ENCODE measurements at regions not wholly inside any gene's neighbourhood (a gene's known extent, or its start where the extent isn't known, plus 50 kb on each side); places are given as distances from the start of the nearest gene placed in this dataset.

DNA sequence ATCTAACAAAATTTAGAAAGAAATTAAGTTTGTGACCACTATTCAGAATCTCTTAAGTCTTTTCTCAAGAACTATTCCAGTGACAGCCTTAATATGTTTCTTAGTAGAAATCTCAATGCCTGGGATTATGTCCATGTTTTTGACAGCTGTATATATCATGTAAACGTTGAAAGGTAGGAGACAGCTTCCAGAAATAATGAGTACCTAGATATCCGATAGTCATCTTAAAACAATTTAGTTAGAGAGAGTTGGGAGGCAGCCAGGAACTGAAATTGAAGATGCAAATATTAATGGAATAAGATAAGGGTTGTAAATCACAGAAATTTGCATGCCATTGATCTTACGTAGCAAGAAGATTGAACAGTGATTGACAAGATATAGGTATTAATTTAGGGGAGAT is 955.2 kb downstream of the JRKL start:
- H3K36me3 ChIP-seq, result no peaks in the 10 kb centered on the region
- no peaks in the 10 kb centered on the region for H3K27me3 ChIP-seq
- no peaks in the 10 kb centered on the region for H3K4me1 ChIP-seq
- DNase-seq, result peak; percentile 32
- H3K4me3 ChIP-seq (ENCODE audit: low read depth, low read length), result no peak overlapping the region
- TF ChIP-seq, protein P1, sequence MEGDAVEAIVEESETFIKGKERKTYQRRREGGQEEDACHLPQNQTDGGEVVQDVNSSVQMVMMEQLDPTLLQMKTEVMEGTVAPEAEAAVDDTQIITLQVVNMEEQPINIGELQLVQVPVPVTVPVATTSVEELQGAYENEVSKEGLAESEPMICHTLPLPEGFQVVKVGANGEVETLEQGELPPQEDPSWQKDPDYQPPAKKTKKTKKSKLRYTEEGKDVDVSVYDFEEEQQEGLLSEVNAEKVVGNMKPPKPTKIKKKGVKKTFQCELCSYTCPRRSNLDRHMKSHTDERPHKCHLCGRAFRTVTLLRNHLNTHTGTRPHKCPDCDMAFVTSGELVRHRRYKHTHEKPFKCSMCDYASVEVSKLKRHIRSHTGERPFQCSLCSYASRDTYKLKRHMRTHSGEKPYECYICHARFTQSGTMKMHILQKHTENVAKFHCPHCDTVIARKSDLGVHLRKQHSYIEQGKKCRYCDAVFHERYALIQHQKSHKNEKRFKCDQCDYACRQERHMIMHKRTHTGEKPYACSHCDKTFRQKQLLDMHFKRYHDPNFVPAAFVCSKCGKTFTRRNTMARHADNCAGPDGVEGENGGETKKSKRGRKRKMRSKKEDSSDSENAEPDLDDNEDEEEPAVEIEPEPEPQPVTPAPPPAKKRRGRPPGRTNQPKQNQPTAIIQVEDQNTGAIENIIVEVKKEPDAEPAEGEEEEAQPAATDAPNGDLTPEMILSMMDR (IDR thresholded peaks at IDR 0.05; ENCODE audit: low read depth, low read length), result no peak
- H3K9me3 ChIP-seq, result no peaks in the 10 kb centered on the region

DNA sequence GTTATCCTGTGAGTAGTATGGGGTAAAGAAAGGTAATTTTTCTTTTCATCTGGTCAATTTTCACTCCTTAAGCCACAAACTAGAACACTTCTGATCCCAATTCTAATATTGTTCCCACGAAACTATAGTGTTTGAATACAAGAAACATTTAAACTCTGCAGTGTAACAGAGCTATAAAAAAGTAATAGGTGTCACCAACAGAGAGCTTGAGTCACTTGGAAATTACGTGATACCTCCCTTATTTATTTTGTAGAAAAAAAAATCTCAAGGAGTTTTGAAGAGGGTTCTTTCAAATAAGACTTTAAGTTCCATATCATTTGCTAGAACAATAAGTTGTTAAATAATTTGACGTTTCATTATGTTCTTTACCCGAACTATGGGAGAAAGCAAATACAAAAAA is 959.4 kb downstream of the JRKL start:
- no peak for DNase-seq
- H3K36me3 ChIP-seq, result no peaks in the 10 kb centered on the region
- no peaks in the 10 kb centered on the region for H3K4me1 ChIP-seq
- TF ChIP-seq, protein P1 (IDR thresholded peaks at IDR 0.05; ENCODE audit: low read depth, low read length), result no peak
- H3K9me3 ChIP-seq, result no peaks in the 10 kb centered on the region
- H3K4me3 ChIP-seq (ENCODE audit: low read depth, low read length), result no peak overlapping the region
- no peaks in the 10 kb centered on the region for H3K27me3 ChIP-seq

DNA sequence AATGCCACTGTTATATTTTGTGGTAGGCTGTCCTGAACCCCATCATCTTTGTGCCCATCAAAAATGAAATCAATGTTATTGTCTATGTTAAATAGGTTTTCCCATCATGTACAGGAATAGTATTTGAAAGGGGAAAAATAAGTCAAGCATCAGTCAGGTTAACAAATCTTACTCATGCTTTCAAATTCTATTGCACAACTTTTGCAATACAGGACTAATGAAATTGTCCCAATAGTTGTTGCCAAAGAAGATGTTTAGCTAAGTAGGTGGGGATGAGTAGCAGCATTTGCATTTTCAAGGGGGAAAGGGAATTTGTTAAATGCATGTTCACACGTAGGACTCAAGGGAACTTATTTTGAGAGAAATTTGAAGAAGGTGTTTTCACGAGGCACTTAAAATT is 962.1 kb downstream of the JRKL start:
- no peaks in the 10 kb centered on the region for H3K36me3 ChIP-seq
- H3K9me3 ChIP-seq, result no peaks in the 10 kb centered on the region
- DNase-seq, result no peak
- no peaks in the 10 kb centered on the region for H3K27me3 ChIP-seq
- H3K4me3 ChIP-seq (ENCODE audit: low read depth, low read length), result no peak overlapping the region
- TF ChIP-seq, protein P1 (IDR thresholded peaks at IDR 0.05; ENCODE audit: low read depth, low read length), result no peak
- no peaks in the 10 kb centered on the region for H3K4me1 ChIP-seq

DNA sequence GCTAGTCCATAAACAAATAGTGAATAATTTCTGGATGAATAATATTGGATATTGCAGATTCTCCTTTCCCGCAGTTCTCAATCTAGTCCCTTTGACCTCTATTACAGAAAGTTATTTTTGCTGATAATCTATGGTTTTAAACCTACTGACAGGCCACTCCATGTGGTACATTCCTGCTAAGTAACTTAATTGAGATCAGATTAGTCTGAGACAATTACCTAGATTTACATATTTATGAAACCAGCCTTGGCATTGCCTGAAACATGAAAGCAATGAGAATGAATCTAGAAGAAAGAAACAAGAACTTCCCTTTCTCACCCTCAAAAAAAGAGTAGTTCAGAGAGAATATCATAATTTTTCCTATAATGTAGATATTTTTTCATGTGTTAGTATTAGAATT is 964.2 kb downstream of the JRKL start:
- no peaks in the 10 kb centered on the region for H3K4me1 ChIP-seq
- H3K4me3 ChIP-seq (ENCODE audit: low read depth, low read length), result no peak overlapping the region
- no peak for DNase-seq
- TF ChIP-seq, protein P1 (IDR thresholded peaks at IDR 0.05; ENCODE audit: low read depth, low read length), result no peak
- no peaks in the 10 kb centered on the region for H3K36me3 ChIP-seq
- no peaks in the 10 kb centered on the region for H3K9me3 ChIP-seq
- H3K27me3 ChIP-seq, result no peaks in the 10 kb centered on the region

DNA sequence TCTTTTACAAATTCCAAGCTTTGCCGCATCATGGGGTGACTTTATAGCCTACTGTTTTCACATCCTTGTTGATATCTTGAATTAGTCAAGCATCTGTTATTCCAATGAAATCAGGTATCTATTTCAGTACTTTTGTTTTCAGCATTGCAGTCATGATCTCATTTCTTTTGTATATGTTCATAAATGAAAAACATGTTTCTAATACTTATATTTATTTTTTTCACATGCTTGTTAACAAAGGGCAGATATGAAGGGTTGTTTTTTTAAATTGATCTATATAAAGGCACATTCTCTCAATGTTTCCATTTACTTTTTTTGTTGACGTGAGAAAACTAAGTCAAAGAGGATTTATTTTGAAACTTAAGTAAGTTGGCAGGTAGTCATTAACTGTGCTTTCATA is 964.8 kb downstream of the JRKL start:
- Histone ChIP-seq H3K4me3 (ENCODE audit: low read depth, low read length) (no peak overlapping the region), H3K27me3 (no peaks in the 10 kb centered on the region), H3K36me3 (no peaks in the 10 kb centered on the region), H3K9me3 (no peaks in the 10 kb centered on the region), H3K4me1 (no peaks in the 10 kb centered on the region)
- DNase-seq, result no peak
- TF ChIP-seq, protein P1 (IDR thresholded peaks at IDR 0.05; ENCODE audit: low read depth, low read length), result no peak

DNA sequence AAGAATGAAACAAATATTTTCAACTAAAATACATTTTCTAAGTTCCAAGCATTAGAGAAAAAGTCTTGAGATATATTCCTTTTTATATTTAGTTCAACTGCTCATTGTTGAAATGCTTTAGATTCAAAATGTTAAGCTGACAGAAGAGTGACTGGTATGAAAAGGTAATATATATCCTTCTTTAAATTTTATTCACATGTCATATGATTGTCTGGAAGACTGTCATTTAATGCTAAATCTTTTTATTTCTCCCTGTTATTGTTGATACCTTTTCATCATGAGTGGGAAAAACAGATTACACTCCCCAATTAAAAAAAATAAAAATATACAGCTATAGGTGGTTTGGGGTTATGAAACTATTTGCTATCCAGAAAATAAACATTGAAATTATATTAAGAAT is 965.4 kb downstream of the JRKL start:
- no peaks in the 10 kb centered on the region for H3K36me3 ChIP-seq
- no peak overlapping the region for H3K4me3 ChIP-seq (ENCODE audit: low read depth, low read length)
- H3K27me3 ChIP-seq, result no peaks in the 10 kb centered on the region
- H3K9me3 ChIP-seq, result no peaks in the 10 kb centered on the region
- TF ChIP-seq, protein P1 (IDR thresholded peaks at IDR 0.05; ENCODE audit: low read depth, low read length), result no peak
- DNase-seq, result no peak
- H3K4me1 ChIP-seq, result no peaks in the 10 kb centered on the region

Measured in BE2C (cell line).